Peyer's patch (tissue), 4 donors: ENCODE measurements at regions not wholly inside any gene's neighbourhood (a gene's known extent, or its start where the extent isn't known, plus 50 kb on each side); places are given as distances from the start of the nearest gene placed in this dataset.

Source experiments
- POLR2A ChIP-seq, 2 donors: fragments of 450-650 bp; IDR thresholded peaks; one replicate each; pipeline ENCODE4 v1.5.1; 2017; ENCODE audit warnings: antibody characterized with exemption in 2 of 2, mild to moderate bottlenecking in 2 of 2, moderate library complexity in 2 of 2
- TF ChIP-seq, protein P1 (sequence below), 6 experiments: fragments of 450-650 bp in 4 of 6; fragments of 200-600 bp in 2 of 6; sonication (generic) in 1 of 6; IDR thresholded peaks; one replicate each; pipeline ENCODE4 v1.5.1; 2017 to 2019; ENCODE audit warnings: antibody characterized with exemption in 6 of 6, mild to moderate bottlenecking in 3 of 6, moderate library complexity in 1 of 6

DNA sequence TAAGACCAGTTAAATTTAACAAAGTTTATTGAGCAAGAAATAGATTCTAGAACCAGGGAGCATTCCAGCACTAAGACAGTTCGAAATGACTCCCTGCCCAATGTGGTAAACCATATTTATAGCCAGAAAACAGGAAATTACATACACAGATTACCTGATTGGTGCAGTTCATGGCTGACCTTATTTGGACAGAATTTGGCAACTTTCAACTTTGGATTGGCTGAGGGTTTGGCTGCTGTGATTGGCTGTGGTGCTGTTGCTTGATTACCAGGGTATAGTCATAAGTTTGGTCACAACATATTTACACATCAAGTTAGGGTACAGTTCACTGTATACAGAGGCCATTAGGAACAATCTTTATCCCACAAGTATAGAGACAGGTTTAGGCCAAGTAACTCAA, 984.8 kb upstream of the MIR17HG start:
- TF ChIP-seq, protein P1, sequence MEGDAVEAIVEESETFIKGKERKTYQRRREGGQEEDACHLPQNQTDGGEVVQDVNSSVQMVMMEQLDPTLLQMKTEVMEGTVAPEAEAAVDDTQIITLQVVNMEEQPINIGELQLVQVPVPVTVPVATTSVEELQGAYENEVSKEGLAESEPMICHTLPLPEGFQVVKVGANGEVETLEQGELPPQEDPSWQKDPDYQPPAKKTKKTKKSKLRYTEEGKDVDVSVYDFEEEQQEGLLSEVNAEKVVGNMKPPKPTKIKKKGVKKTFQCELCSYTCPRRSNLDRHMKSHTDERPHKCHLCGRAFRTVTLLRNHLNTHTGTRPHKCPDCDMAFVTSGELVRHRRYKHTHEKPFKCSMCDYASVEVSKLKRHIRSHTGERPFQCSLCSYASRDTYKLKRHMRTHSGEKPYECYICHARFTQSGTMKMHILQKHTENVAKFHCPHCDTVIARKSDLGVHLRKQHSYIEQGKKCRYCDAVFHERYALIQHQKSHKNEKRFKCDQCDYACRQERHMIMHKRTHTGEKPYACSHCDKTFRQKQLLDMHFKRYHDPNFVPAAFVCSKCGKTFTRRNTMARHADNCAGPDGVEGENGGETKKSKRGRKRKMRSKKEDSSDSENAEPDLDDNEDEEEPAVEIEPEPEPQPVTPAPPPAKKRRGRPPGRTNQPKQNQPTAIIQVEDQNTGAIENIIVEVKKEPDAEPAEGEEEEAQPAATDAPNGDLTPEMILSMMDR (IDR thresholded peaks at IDR 0.05) = no peak
- TF ChIP-seq POLR2A (IDR thresholded peaks at IDR 0.05) = no peak
